H7 (cell line): ENCODE measurements at regions not wholly inside any gene's neighbourhood (a gene's known extent, or its start where the extent isn't known, plus 50 kb on each side); places are given as distances from the start of the nearest gene placed in this dataset.
"Not testable (repeated sequence)": the region's sequence is repeated elsewhere in the genome, so short reads cannot be mapped to it uniquely, and the experiment has no call there.

Experiments used
- DNase-seq: peaks from one replicate; pipeline ENCODE4 v3.0.0; 2012
- H3K27me3 ChIP-seq: 2 replicates; pipeline ENCODE4 v1.6.0; 2011; ENCODE audit warnings: mild to moderate bottlenecking, low read length; ENCODE audit not compliant: control insufficient read depth, insufficient read depth
- H3K36me3 ChIP-seq: replicated peaks from 2 replicates; pipeline ENCODE4 v1.5.1; 2011; ENCODE audit warnings: low read length; ENCODE audit not compliant: control insufficient read depth, insufficient read depth
- H3K4me3 ChIP-seq: 2 replicates; pipeline ENCODE4 v1.5.1; 2011; ENCODE audit warnings: low read depth, mild to moderate bottlenecking, control low read depth, low read length, moderate library complexity; ENCODE audit not compliant: insufficient read depth

- no peaks in the 10 kb centered on the region for H3K27me3 ChIP-seq
- no peak for DNase-seq
- H3K4me3 ChIP-seq = no peak overlapping the region
- no peaks in the 10 kb centered on the region for H3K36me3 ChIP-seq
These were observed 133.6 kb upstream of the VAMP7 start for GRCh38 chrX:155747520-155747919.

GRCh38 chrX:155745792-155746191 lies 133.0 kb upstream of the TMLHE start:
- no peak overlapping the region for H3K4me3 ChIP-seq
- DNase-seq = no peak
- no peaks in the 10 kb centered on the region for H3K36me3 ChIP-seq
- H3K27me3 ChIP-seq = no peaks in the 10 kb centered on the region

- DNase-seq = no peak
- Histone ChIP-seq H3K27me3 (no peaks in the 10 kb centered on the region), H3K36me3 (no peaks in the 10 kb centered on the region), H3K4me3 (no peak overlapping the region)
These were observed 131.8 kb upstream of the TMLHE start for GRCh38 chrX:155744534-155744933.

GRCh38 chrX:155728335-155728734 lies 115.6 kb upstream of the TMLHE start:
- H3K27me3 ChIP-seq, H3K4me3 ChIP-seq, DNase-seq, H3K36me3 ChIP-seq: not testable (repeated sequence)

GRCh38 chrX:155718972-155719586 lies 106.3 kb upstream of the TMLHE start:
- Histone ChIP-seq H3K36me3 (no peaks in the 10 kb centered on the region), H3K27me3 (no peaks in the 10 kb centered on the region), H3K4me3 (no peak overlapping the region)
- no peak for DNase-seq

- no peak overlapping the region for H3K4me3 ChIP-seq
- no peak for DNase-seq
- no peaks in the 10 kb centered on the region for H3K27me3 ChIP-seq
- H3K36me3 ChIP-seq = no peaks in the 10 kb centered on the region
These were observed 102.4 kb upstream of the TMLHE start for GRCh38 chrX:155715141-155715540.

GRCh38 chrX:155695419-155695818 lies 82.7 kb upstream of the TMLHE start:
- Histone ChIP-seq H3K27me3 (no peaks in the 10 kb centered on the region), H3K4me3 (no peak overlapping the region), H3K36me3 (no peaks in the 10 kb centered on the region)
- DNase-seq = no peak

- H3K4me3 ChIP-seq = no peak overlapping the region
These were observed 81.9 kb upstream of the TMLHE start for GRCh38 chrX:155694649-155695048.

GRCh38 chrX:155682834-155683233 lies 70.1 kb upstream of the TMLHE start:
- no peaks in the 10 kb centered on the region for H3K36me3 ChIP-seq
- DNase-seq = no peak
- no peak overlapping the region for H3K4me3 ChIP-seq

More at GRCh38 chrX:155694649-155695048, 81.9 kb upstream of the TMLHE start:
- no peaks in the 10 kb centered on the region for H3K27me3 ChIP-seq
- no peak for DNase-seq
- H3K36me3 ChIP-seq = no peaks in the 10 kb centered on the region

GRCh38 chrX:155679715-155680114 lies 67.0 kb upstream of the TMLHE start:
- H3K27me3 ChIP-seq = no peaks in the 10 kb centered on the region
- DNase-seq = no peak
- H3K36me3 ChIP-seq = no peaks in the 10 kb centered on the region
- H3K4me3 ChIP-seq = no peak overlapping the region

More at GRCh38 chrX:155682834-155683233, 70.1 kb upstream of the TMLHE start:
- H3K27me3 ChIP-seq = no peaks in the 10 kb centered on the region

- no peak for DNase-seq
- H3K4me3 ChIP-seq = no peak overlapping the region
- no peaks in the 10 kb centered on the region for H3K27me3 ChIP-seq
- H3K36me3 ChIP-seq = no peaks in the 10 kb centered on the region
These were observed 60.6 kb upstream of the TMLHE start for GRCh38 chrX:155673338-155673737.

- Histone ChIP-seq H3K36me3 (no peaks in the 10 kb centered on the region), H3K4me3 (no peak overlapping the region), H3K27me3 (no peaks in the 10 kb centered on the region)
- DNase-seq = no peak
These were observed 54.0 kb upstream of the TMLHE start for GRCh38 chrX:155666741-155667140.
